ENCODE measurements at regions not wholly inside any gene's neighbourhood (a gene's known extent, or its start where the extent isn't known, plus 50 kb on each side); places are given as distances from the start of the nearest gene placed in this dataset.
"Not testable (repeated sequence)": the region's sequence is repeated elsewhere in the genome, so short reads cannot be mapped to it uniquely, and the experiment has no call there.

DNA sequence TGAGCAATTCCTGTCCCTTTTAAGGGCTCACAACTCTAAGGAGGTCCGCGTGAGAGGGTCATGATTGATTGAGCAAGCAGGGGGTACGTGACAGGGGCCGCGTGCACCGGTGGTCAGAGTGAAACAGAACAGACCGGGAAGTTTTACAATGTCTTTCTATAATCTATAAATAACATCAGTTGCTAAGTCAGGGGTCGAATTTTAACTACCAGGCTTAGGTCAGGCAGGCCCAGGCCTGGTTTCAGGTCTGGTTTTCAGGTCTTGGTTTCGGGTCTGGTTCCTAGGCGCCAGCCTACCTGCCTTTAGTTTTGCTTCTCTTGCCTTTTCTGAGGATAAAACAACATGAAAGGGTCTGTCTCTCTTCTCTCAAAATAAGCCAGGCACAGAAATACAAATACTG is 476.0 kb upstream of the CAMK1G start:
- no peaks in the 10 kb centered on the region for H3K4me1 Mint-ChIP-seq (ENCODE audit: low read depth)
- no peak overlapping the region for H3K27ac Mint-ChIP-seq
- TF ChIP-seq, protein P1, sequence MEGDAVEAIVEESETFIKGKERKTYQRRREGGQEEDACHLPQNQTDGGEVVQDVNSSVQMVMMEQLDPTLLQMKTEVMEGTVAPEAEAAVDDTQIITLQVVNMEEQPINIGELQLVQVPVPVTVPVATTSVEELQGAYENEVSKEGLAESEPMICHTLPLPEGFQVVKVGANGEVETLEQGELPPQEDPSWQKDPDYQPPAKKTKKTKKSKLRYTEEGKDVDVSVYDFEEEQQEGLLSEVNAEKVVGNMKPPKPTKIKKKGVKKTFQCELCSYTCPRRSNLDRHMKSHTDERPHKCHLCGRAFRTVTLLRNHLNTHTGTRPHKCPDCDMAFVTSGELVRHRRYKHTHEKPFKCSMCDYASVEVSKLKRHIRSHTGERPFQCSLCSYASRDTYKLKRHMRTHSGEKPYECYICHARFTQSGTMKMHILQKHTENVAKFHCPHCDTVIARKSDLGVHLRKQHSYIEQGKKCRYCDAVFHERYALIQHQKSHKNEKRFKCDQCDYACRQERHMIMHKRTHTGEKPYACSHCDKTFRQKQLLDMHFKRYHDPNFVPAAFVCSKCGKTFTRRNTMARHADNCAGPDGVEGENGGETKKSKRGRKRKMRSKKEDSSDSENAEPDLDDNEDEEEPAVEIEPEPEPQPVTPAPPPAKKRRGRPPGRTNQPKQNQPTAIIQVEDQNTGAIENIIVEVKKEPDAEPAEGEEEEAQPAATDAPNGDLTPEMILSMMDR (IDR thresholded peaks at IDR 0.05): no peak
- DNase-seq: no peak
- intact Hi-C loops (cut with micrococcal nuclease): no loop called here
- no peak for ATAC-seq
- no peaks in the 10 kb centered on the region for H3K36me3 Mint-ChIP-seq (ENCODE audit: low read depth)
- POLR2A ChIA-PET: no interaction called here
- H3K4me3 Mint-ChIP-seq: no peak overlapping the region
- CTCF ChIA-PET: no interaction called here
- no peaks in the 10 kb centered on the region for H3K27me3 Mint-ChIP-seq
- no peaks in the 10 kb centered on the region for H3K9me3 Mint-ChIP-seq

DNA sequence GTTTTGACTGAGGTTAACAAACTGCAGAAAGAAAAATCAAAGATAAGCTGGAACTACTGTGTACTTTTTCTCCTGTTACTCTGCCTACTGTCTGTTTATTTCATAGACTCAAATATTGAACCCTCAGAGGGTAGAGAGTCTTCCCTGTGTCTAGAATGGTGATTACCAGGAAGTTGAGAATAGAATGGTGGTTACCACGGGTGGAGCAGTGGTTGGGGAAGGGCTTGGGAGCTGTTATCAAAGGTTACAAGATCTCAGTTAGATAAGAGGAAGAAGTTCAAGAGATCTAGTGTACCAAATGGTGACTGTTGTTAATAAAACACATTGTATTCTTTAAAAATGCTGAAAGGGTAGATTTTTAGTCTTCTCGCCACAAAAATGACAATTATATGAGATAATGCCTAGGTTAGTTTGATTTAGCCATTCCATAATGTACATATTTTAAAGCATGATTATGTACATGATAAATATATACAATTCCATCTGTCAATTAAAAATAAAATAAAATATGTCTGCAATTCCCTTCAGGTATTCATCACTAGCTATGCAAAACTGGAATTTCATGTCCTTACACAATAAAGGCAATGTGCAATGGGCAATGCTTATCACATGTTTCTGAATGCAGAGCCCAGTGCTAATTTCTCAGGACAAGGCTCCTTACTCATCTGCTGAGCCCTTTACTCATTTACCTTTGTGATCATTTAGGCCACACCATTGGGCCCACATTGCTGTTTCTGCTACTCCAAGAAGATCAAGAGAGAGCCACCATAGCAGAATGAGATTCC is 474.3 kb upstream of the CAMK1G start:
- H3K27ac Mint-ChIP-seq: no peak overlapping the region
- TF ChIP-seq, protein P1 (IDR thresholded peaks at IDR 0.05): no peak
- no peak for ATAC-seq
- H3K4me1 Mint-ChIP-seq (ENCODE audit: low read depth): no peaks in the 10 kb centered on the region
- CTCF ChIA-PET: no interaction called here
- DNase-seq: no peak
- POLR2A ChIA-PET: no interaction called here
- H3K9me3 Mint-ChIP-seq: no peaks in the 10 kb centered on the region
- no peaks in the 10 kb centered on the region for H3K27me3 Mint-ChIP-seq
- no peaks in the 10 kb centered on the region for H3K36me3 Mint-ChIP-seq (ENCODE audit: low read depth)
- intact Hi-C loops (cut with micrococcal nuclease): no loop called here
- H3K4me3 Mint-ChIP-seq: no peak overlapping the region

DNA sequence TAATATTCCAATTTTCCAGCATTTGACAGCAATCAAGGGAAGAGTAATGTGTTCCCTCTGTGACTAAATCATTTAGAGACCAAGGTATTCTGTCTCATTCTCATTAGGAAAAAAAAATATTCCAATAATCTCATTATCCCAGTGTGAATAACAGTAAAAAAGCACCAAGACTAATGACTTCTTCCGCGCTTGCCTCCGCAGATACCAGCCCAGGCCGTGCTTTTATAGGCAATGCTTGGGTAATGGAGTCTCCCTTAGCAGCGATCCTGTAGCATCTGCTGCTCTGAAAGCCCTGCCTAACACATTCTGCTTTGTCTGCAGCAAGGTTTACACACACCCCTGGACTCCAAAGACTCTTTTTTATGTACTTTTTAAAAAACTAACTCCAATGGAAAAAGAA is 470.0 kb upstream of the CAMK1G start:
- ChIA-PET POLR2A (interaction anchor here (0.7 kb wide), 1 partner anchor 27 kb away, joined by 3 read pairs; no protein-coding TSS in a partner anchor), CTCF (interaction anchor here (1.1 kb wide), 1 partner anchor 10 kb away, joined by 3 read pairs; no protein-coding TSS in a partner anchor)
- TF ChIP-seq, protein P1 (IDR thresholded peaks at IDR 0.05): no peak
- ATAC-seq: no peak
- intact Hi-C loops (cut with micrococcal nuclease): no loop called here
- no peak for DNase-seq
- H3K9me3 Mint-ChIP-seq: no peaks in the 10 kb centered on the region
- H3K36me3 Mint-ChIP-seq (ENCODE audit: low read depth): no peaks in the 10 kb centered on the region
- H3K4me1 Mint-ChIP-seq (ENCODE audit: low read depth): no peaks in the 10 kb centered on the region
- H3K4me3 Mint-ChIP-seq: no peak overlapping the region
- H3K27me3 Mint-ChIP-seq: peaks cover 2% of the 10 kb centered on the region
- H3K27ac Mint-ChIP-seq: no peak overlapping the region

DNA sequence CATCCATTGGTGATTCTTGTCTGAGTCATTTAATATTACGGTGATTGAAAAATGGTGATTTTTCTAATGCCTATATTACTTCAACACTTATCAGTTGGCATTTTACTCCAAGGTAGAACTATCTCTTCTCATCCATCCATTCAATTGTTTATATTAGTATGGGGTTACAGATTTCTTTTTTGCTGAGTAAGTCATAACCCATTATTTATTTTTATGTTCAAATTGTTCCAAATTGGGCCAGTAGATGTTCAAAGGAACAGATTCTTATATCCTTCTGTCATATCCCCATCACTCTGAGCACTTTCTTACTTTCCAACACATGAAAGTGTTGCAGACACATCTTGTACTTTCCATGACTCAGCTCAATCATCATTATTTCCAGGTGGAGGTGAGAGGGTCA is 466.8 kb upstream of the CAMK1G start:
- peaks cover 2% of the 10 kb centered on the region for H3K27me3 Mint-ChIP-seq
- ATAC-seq (no peak), DNase-seq (no peak)
- H3K4me1 Mint-ChIP-seq (ENCODE audit: low read depth): no peaks in the 10 kb centered on the region
- no peaks in the 10 kb centered on the region for H3K9me3 Mint-ChIP-seq
- H3K27ac Mint-ChIP-seq: no peak overlapping the region
- TF ChIP-seq, protein P1 (IDR thresholded peaks at IDR 0.05): no peak
- intact Hi-C loops (cut with micrococcal nuclease): no loop called here
- no peak overlapping the region for H3K4me3 Mint-ChIP-seq
- POLR2A ChIA-PET: no interaction called here
- CTCF ChIA-PET: interaction anchor here (1.0 kb wide), 1 partner anchor 86 kb away, joined by 3 read pairs; no protein-coding TSS in a partner anchor
- no peaks in the 10 kb centered on the region for H3K36me3 Mint-ChIP-seq (ENCODE audit: low read depth)

DNA sequence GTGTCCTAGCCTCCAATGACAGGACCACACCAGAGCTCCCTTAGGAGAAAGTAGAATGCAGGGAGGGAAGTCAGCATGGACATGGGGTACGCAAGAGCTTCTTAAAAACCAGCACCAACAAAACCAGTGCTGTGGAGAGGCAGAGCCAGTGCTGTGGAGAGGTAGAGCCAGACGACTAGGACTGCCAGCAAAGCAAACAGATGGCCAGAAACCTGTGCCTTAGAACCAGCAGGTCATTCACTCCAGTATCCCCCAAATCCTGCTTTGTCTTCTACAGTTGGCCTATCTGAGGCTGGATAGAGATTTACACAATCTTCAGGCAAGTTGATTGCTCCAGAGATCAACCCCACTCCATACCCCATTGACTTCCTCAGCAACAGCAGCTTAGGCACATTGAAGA is 459.9 kb upstream of the CAMK1G start:
- Mint-ChIP-seq H3K9me3 (peaks cover 2% of the 10 kb centered on the region), H3K4me1 (ENCODE audit: low read depth) (no peaks in the 10 kb centered on the region), H3K27ac (no peak overlapping the region), H3K36me3 (ENCODE audit: low read depth) (no peaks in the 10 kb centered on the region), H3K4me3 (no peak overlapping the region), H3K27me3 (no peaks in the 10 kb centered on the region)
- intact Hi-C loops (cut with micrococcal nuclease): no loop called here
- POLR2A ChIA-PET: no interaction called here
- TF ChIP-seq, protein P1 (IDR thresholded peaks at IDR 0.05): no peak
- CTCF ChIA-PET: no interaction called here
- ATAC-seq (no peak), DNase-seq (no peak)

DNA sequence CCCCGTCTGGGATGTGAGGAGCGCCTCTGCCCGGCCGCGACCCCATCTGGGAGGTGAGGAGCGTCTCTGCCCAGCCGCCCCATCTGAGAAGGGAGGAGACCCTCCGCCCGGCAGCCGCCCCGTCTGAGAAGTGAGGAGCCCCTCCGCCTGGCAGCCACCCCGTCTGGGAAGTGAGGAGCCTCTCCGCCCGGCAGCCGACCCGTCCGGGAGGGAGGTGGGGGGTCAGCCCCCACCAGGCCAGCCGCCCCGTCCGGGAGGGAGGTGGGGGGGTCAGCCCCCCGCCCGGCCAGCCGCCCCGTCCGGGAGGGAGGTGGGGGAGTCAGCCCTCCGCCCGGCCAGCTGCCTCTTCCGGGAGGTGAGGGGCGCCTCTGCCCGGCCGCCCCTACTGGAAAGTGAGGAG is 454.4 kb upstream of the CAMK1G start:
- H3K27me3 Mint-ChIP-seq; H3K9me3 Mint-ChIP-seq; H3K4me3 Mint-ChIP-seq; CTCF ChIA-PET; POLR2A ChIA-PET; H3K36me3 Mint-ChIP-seq (ENCODE audit: low read depth); DNase-seq; H3K27ac Mint-ChIP-seq; H3K4me1 Mint-ChIP-seq (ENCODE audit: low read depth); ATAC-seq; intact Hi-C loops (cut with micrococcal nuclease): not testable (repeated sequence)
